HUES48 (cell line): ENCODE measurements at regions not wholly inside any gene's neighbourhood (a gene's known extent, or its start where the extent isn't known, plus 50 kb on each side); places are given as distances from the start of the nearest gene placed in this dataset.

Experiments used
- H3K27ac ChIP-seq: one replicate; pipeline ENCODE4 v1.7.0; 2013; ENCODE audit warnings: low read depth, low read length, inconsistent platforms
- H3K27me3 ChIP-seq: 2 replicates; pipeline ENCODE4 v1.6.1; 2013; ENCODE audit warnings: mild to moderate bottlenecking, low read length; ENCODE audit not compliant: control insufficient read depth, insufficient read depth
- H3K36me3 ChIP-seq: 2 replicates; pipeline ENCODE4 v1.6.1; 2013; ENCODE audit warnings: low read length; ENCODE audit not compliant: control insufficient read depth, insufficient read depth
- H3K4me1 ChIP-seq: 2 replicates; pipeline ENCODE4 v1.6.1; 2013; ENCODE audit warnings: mild to moderate bottlenecking, low read length; ENCODE audit not compliant: control insufficient read depth, insufficient read depth
- H3K4me3 ChIP-seq: 2 replicates; pipeline ENCODE4 v1.5.1; 2013; ENCODE audit warnings: mild to moderate bottlenecking, low read depth, low read length
- H3K9ac ChIP-seq: 2 replicates; pipeline ENCODE4 v1.6.1; 2013; ENCODE audit warnings: mild to moderate bottlenecking, low read depth, low read length, moderate library complexity
- H3K9me3 ChIP-seq: 2 replicates; pipeline ENCODE4 v1.6.1; 2013; ENCODE audit warnings: low read length; ENCODE audit not compliant: control insufficient read depth, insufficient read depth

DNA sequence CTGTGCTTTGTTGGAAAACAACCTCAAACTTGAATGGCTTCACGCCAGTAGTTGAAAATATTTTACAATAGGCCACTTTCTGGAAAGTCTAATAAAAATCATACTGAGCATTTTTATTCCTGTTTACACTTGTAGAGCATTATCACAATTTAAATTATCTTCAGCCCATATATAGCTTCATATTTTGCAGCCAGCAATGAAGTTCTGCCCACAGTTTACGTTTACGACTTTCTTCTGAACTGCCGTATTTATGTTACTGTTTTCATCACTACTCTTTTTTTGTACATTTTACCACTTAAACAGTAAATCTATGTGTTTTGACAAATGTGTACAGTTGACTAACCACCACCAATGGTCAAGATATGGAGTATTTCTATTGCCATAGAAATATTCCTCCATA, 86.2 kb downstream of the COPS8 start:
- Histone ChIP-seq H3K4me3 (no peak overlapping the region), H3K9me3 (peaks cover 14% of the 10 kb centered on the region; the same call in 1 of the 2 replicates), H3K36me3 (no peaks in the 10 kb centered on the region), H3K27ac (no peak overlapping the region), H3K4me1 (peaks cover 7% of the 10 kb centered on the region), H3K9ac (no peak overlapping the region), H3K27me3 (no peaks in the 10 kb centered on the region)

DNA sequence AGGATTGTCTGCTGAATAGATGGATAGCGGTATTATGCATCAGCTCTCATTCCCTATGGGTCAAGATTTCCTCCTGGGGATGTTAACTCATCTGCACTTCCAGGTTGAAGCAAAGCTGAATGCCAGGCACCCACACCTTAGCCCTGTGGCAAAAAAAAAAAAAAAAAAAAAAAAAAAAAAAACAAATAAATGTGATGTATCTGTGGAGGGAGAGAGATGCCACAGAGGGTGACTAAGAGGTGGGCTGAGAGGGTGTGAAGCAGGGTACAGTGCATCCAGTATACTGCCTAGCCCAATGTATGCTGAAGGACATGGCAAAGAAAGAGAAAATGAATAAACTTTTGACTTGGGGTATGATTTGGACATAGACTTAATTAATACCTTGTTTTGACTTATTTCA, 91.4 kb downstream of the COPS8 start:
- no peaks in the 10 kb centered on the region for H3K4me1 ChIP-seq
- 0 out of 2 replicates have a peak, but pooled peaks cover 3% of the 10 kb centered on the region for H3K9me3 ChIP-seq
- no peaks in the 10 kb centered on the region for H3K27me3 ChIP-seq
- H3K27ac ChIP-seq, result no peak overlapping the region
- H3K36me3 ChIP-seq, result no peaks in the 10 kb centered on the region
- H3K9ac ChIP-seq, result no peak overlapping the region
- no peak overlapping the region for H3K4me3 ChIP-seq

GRCh38 chr2:237177986-237178385, 92.3 kb downstream of the COPS8 start:
- Histone ChIP-seq H3K4me1 (no peaks in the 10 kb centered on the region), H3K27ac (no peak overlapping the region), H3K9ac (no peak overlapping the region), H3K27me3 (no peaks in the 10 kb centered on the region), H3K9me3 (0 out of 2 replicates have a peak, but pooled peaks cover 3% of the 10 kb centered on the region), H3K36me3 (no peaks in the 10 kb centered on the region), H3K4me3 (no peak overlapping the region)

DNA sequence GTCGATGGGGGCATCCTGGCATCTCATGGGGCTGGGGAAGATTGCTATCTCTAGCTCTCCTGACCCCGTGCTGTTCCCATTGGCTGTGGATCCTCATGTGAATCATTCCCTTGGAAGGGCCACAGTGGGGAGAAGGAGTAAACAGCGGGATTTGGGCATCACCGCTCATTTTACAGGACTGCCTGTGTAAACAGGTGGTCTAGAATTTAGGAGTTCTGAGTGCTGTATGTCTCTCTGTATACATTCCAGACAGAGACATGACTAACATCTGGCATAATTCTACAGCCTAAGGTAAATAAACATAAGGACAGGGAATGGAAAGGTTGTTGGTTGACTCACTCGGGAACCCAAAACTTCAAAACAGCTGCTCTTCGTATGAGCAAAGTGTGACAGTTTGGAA, 92.7 kb downstream of the COPS8 start:
- 0 out of 2 replicates have a peak, but pooled peaks cover 3% of the 10 kb centered on the region for H3K9me3 ChIP-seq
- no peak overlapping the region for H3K27ac ChIP-seq
- no peak overlapping the region for H3K9ac ChIP-seq
- no peaks in the 10 kb centered on the region for H3K27me3 ChIP-seq
- H3K4me3 ChIP-seq, result no peak overlapping the region
- no peaks in the 10 kb centered on the region for H3K4me1 ChIP-seq
- H3K36me3 ChIP-seq, result no peaks in the 10 kb centered on the region

DNA sequence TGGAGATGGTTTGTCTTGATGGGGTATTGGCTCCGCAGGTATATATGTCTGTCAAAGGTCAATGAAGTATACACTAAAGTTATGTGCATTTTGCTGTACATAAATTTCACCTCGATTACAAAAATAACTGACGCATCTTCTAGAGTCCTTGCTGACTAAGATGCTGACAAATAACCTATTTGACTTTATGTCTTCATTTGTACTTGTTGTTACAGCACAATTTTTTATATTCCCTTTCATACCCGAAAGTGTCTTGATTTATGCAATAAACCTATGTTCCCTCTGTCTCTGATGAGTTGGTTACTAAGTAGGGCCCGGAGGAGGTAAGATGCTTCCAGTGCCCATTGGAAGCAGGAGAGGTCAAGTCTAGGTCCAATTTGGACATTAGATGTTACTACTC, 93.5 kb downstream of the COPS8 start:
- Histone ChIP-seq H3K4me3 (no peak overlapping the region), H3K27me3 (no peaks in the 10 kb centered on the region), H3K9me3 (0 out of 2 replicates have a peak, but pooled peaks cover 3% of the 10 kb centered on the region), H3K4me1 (no peaks in the 10 kb centered on the region), H3K36me3 (no peaks in the 10 kb centered on the region), H3K9ac (no peak overlapping the region), H3K27ac (no peak overlapping the region)

DNA sequence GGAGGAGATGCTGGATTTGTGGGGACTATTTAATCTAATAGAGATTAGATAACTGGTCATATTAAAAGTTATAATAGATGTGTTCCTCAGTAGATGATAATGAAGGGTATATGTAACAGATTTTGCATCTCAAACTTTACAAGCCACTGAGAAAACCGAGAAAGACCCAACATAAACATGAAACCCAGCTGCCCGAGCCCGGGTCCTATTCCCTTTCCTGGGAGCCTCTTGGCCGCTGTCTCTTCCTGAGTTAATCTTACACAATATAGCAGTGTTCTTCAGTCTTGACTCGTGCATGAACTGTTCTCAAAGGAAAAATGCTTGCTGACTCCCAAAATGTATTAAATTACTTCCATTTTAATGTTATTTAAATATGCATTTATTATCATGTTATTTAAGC, 94.5 kb downstream of the COPS8 start:
- H3K9me3 ChIP-seq, result no peaks in the 10 kb centered on the region
- no peaks in the 10 kb centered on the region for H3K27me3 ChIP-seq
- H3K36me3 ChIP-seq, result no peaks in the 10 kb centered on the region
- no peak overlapping the region for H3K9ac ChIP-seq
- H3K4me3 ChIP-seq, result no peak overlapping the region
- no peak overlapping the region for H3K27ac ChIP-seq
- H3K4me1 ChIP-seq, result no peaks in the 10 kb centered on the region

GRCh38 chr2:237180987-237181386, 95.3 kb downstream of the COPS8 start:
- Histone ChIP-seq H3K4me1 (no peaks in the 10 kb centered on the region), H3K4me3 (no peak overlapping the region), H3K9me3 (no peaks in the 10 kb centered on the region), H3K27me3 (no peaks in the 10 kb centered on the region), H3K36me3 (no peaks in the 10 kb centered on the region), H3K9ac (no peak overlapping the region), H3K27ac (no peak overlapping the region)

DNA sequence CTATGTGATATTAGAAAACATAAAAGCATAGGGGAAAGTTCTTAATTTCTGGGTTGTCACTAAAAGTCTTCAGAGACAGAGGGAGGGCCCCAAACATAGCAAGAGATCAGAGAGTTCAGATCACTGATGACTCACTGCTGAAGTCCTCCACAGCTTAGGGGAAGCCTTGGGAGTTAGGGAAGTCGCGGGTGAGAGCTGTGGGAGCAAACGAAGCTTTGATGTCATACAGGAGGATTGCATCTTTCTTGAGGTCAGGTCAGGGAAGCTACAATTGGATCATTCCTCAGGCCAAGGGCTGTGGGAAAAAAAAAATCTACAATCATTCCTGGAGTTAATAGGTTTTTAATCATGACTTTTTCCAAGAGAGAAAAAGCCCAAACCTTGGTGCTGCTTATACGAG, 96.2 kb downstream of the COPS8 start:
- Histone ChIP-seq H3K9ac (no peak overlapping the region), H3K9me3 (no peaks in the 10 kb centered on the region), H3K27me3 (no peaks in the 10 kb centered on the region), H3K36me3 (no peaks in the 10 kb centered on the region), H3K4me1 (no peaks in the 10 kb centered on the region), H3K4me3 (no peak overlapping the region), H3K27ac (no peak overlapping the region)

DNA sequence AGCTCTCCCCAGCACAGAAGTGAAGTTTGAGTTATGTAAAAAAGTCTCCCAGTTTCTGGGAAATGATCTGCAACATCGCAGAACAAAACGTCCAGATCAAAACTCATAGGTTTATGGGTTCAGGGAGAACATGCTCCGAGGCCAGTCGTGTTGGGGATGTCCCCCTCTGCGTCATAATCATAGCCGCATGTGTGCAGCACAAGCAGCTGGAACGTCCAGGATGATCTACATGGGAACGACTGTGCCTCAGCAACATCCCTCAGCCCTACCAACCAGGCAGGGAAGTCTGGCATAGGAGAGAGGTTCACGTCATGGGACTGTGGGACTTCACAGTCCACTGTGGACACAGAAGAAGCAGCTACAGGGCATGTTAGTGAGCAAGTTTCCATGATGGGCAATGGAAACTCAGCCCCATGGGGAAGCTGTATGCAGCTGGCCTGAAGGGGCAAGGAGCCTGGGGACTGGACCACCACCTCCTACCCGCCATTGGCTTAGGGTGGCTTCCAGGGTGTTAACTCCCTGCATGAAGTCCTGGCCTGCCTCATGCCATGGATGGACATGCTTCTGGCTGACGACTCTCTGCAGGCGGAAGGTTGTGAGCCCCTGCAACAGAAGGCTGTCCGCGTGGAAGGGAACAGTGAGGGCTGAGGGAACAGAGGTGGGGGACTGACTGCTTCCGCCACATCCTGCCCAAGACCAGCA, 96.9 kb downstream of the COPS8 start:
- H3K9ac ChIP-seq, result no peak overlapping the region
- no peak overlapping the region for H3K4me3 ChIP-seq
- H3K27me3 ChIP-seq, result no peaks in the 10 kb centered on the region
- no peak overlapping the region for H3K27ac ChIP-seq
- no peaks in the 10 kb centered on the region for H3K9me3 ChIP-seq
- H3K4me1 ChIP-seq, result no peaks in the 10 kb centered on the region
- H3K36me3 ChIP-seq, result no peaks in the 10 kb centered on the region

DNA sequence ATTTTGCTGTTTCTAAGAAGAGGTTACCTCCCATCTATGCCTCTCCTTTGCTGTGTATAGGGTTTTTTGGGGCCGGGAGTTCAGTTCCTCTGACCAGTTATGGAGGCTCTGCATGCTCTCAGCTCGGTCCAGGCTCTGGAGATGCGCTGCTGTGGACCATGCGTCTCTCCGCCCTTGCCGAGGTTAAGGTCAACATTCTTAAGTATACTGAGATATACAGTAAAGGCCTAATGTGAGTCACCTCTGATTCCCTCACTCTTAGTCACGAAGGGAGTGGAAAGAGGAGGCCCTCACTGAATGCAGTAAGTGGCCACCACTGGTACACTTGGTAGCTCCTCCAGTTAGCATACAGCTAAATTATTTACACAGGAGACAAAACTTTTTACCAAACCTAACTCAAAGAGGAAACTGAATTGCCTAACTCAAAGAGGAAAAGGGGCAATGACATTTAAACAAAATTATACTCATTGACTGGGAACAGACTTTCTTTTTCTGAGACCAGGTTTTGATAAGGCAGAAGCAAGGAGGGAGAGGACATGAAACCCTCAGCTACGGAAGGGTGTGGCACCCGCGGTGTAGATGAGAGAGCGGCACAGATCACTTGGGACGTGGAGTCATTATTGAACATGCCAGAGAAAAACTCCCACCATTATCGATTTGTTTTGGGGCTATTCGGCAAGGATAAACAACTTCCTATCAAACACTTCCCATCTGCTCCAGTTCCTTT, 98.7 kb downstream of the COPS8 start:
- H3K27ac ChIP-seq, result no peak overlapping the region
- H3K4me1 ChIP-seq, result no peaks in the 10 kb centered on the region
- H3K4me3 ChIP-seq, result no peak overlapping the region
- H3K9ac ChIP-seq, result no peak overlapping the region
- H3K9me3 ChIP-seq, result no peaks in the 10 kb centered on the region; the same call in 1 of the 2 replicates
- no peaks in the 10 kb centered on the region for H3K36me3 ChIP-seq
- no peaks in the 10 kb centered on the region for H3K27me3 ChIP-seq

DNA sequence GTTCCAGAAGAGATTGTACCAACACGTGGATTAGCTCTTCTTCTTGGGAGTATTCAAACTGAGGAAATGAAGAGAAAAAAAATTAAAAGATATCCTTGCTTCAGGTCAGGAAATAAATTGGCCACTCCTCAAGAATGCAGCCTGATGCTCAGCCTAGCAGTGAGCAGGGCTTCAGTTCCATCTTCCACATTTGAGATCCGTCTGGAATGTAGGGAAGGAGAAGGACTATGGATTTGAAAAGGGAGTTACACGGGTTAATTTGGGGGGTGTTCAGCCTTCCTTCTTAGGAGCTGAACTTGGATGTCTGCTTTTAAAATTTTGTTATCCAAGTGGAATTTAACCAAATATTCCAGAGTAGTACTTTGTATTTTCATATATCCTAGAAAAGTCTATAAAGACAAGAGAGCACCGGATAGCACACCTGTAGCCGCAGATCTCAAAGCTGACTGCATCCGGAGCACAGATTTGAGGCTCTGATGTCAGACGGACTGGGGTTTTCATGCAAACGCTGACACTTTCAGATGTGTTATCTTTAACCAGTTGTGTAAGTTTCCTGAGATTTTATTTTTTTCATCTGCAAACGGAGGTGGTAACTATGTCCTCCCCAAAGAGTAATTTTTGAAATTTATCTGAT, 99.3 kb downstream of the COPS8 start:
- H3K4me1 ChIP-seq, result no peaks in the 10 kb centered on the region
- no peaks in the 10 kb centered on the region for H3K27me3 ChIP-seq
- no peaks in the 10 kb centered on the region for H3K36me3 ChIP-seq
- no peaks in the 10 kb centered on the region; the same call in 1 of the 2 replicates for H3K9me3 ChIP-seq
- no peak overlapping the region for H3K27ac ChIP-seq
- H3K9ac ChIP-seq, result no peak overlapping the region
- H3K4me3 ChIP-seq, result no peak overlapping the region
